HepG2 (cell line): ENCODE measurements at regions not wholly inside any gene's neighbourhood (a gene's known extent, or its start where the extent isn't known, plus 50 kb on each side); places are given as distances from the start of the nearest gene placed in this dataset.

Source experiments
- ATAC-seq: fragments of 200-7000 bp; cut with Tn5 transposase; 3 replicates; pipeline ENCODE4 v1.9.1; 2020; ENCODE audit warnings: mild to moderate bottlenecking, moderate library complexity
- BruUV-seq: library from RNA; stranded (reverse); fragments of 400-500 nt; replicated peaks from 2 replicates; lab custom pipeline; 2021; lab: Mats Ljungman, UMichigan
- CTCF ChIA-PET: fragments of 300-600 bp; formaldehyde crosslinking; extraction: SDS; loops from one replicate; lab custom pipeline; 2021; ENCODE audit warnings: low total read pairs, inconsistent platforms, low intra/inter-chr PET ratio; lab: Yijun Ruan, JAX
- POLR2A ChIA-PET: fragments of 350-600 bp; sonication (Branson Sonifier 250); formaldehyde crosslinking; loops from one replicate; lab custom pipeline; 2020; ENCODE audit warnings: antibody characterized with exemption, inconsistent platforms; lab: Yijun Ruan, JAX
- DNase-seq: peaks from one replicate; pipeline ENCODE4 v3.0.0-alpha.2; 2015; ENCODE audit warnings: low spot score
- FAIRE-seq: peaks from 3 replicates; lab custom pipeline; 2011; peaks lifted over from hg19 to GRCh38; lab: Jason Lieb, UNC
- H2AFZ ChIP-seq: one replicate; pipeline ENCODE4 v1.6.1; 2011; ENCODE audit warnings: low read length, inconsistent platforms
- H3K27ac ChIP-seq: fragments of 300-600 bp; 3 replicates; pipeline ENCODE4 v1.8.0; 2011; ENCODE audit warnings: mixed run types, mild to moderate bottlenecking, mixed read lengths, low read length, inconsistent platforms; ENCODE audit not compliant: insufficient read depth; ENCODE audit errors: extremely low read length
- H3K27me3 ChIP-seq, 2 experiments: fragments of 200-600 bp in 1 of 2; 2 replicates in 1 of 2; 3 replicates in 1 of 2; pipeline versions ENCODE4 v1.6.0 to v1.8.0; 2011; ENCODE audit warnings: low read length in 2 of 2, mild to moderate bottlenecking in 2 of 2, moderate library complexity in 2 of 2, inconsistent platforms in 1 of 2; ENCODE audit not compliant: insufficient read depth in 2 of 2, control insufficient read depth in 1 of 2
- H3K36me3 ChIP-seq, 2 experiments: fragments of 200-600 bp in 1 of 2; replicated peaks in 1 of 2; 2 replicates in 1 of 2; 3 replicates in 1 of 2; pipeline versions ENCODE4 v1.5.1 to v1.8.0; 2011; ENCODE audit warnings: low read length in 2 of 2, inconsistent platforms in 1 of 2; ENCODE audit not compliant: insufficient read depth in 2 of 2, control insufficient read depth in 1 of 2
- H3K4me1 ChIP-seq: 2 replicates; pipeline ENCODE4 v1.5.1; 2012; ENCODE audit warnings: low read length, inconsistent platforms; ENCODE audit not compliant: insufficient read depth
- H3K4me2 ChIP-seq: 2 replicates; pipeline ENCODE4 v1.6.0; 2011; ENCODE audit warnings: low read depth, low read length, inconsistent platforms
- H3K4me3 ChIP-seq, 3 experiments: fragments of 200-600 bp in 1 of 3; sonication (generic), shearing (Covaris generic) in 1 of 3; replicated peaks in 1 of 3; 2 replicates each; pipeline ENCODE4 v1.5.1; 2011 to 2016; ENCODE audit warnings: low read length in 3 of 3, inconsistent platforms in 2 of 3, low read depth in 2 of 3, mild to moderate bottlenecking in 2 of 3, control low read depth in 1 of 3, mixed read lengths in 1 of 3; ENCODE audit not compliant: insufficient read depth in 1 of 3
- H3K79me2 ChIP-seq: one replicate; pipeline ENCODE4 v1.6.1; 2011; ENCODE audit warnings: low read length, inconsistent platforms; ENCODE audit not compliant: insufficient read depth
- H3K9ac ChIP-seq: 2 replicates; pipeline ENCODE4 v1.6.0; 2011; ENCODE audit warnings: mild to moderate bottlenecking, low read depth, low read length, inconsistent platforms; ENCODE audit not compliant: insufficient read depth
- H3K9me3 ChIP-seq: 2 replicates; pipeline ENCODE4 v1.5.1; 2012; ENCODE audit warnings: mild to moderate bottlenecking, low read length
- H4K20me1 ChIP-seq: 2 replicates; pipeline ENCODE4 v1.6.0; 2011; ENCODE audit warnings: inconsistent platforms, mild to moderate bottlenecking, low read length, moderate library complexity; ENCODE audit not compliant: insufficient read depth
- CBX1 ChIP-seq: IDR thresholded peaks from one replicate; pipeline ENCODE4 v1.6.1; 2016; ENCODE audit warnings: antibody characterized with exemption, low read depth
- FOSL2 ChIP-seq: sonication (generic); formaldehyde crosslinking; IDR thresholded peaks from 2 replicates; pipeline ENCODE4 v1.4.0; 2020; ENCODE audit warnings: missing genetic modification reagents
- KAT2B ChIP-seq: fragments of 150-350 bp; IDR thresholded peaks from 2 replicates; pipeline ENCODE4 v1.6.1; 2014; ENCODE audit warnings: low read depth, low read length, borderline replicate concordance
- MAFF ChIP-seq: IDR thresholded peaks from 2 replicates; pipeline ENCODE4 v1.6.1; 2011; ENCODE audit warnings: low read depth, low read length, improper control_type of control experiment
- PRPF4 ChIP-seq: fragments of 200-400 bp; formaldehyde crosslinking; IDR thresholded peaks from 2 replicates; pipeline ENCODE4 v1.6.1; 2016; ENCODE audit warnings: low read length, low read depth; ENCODE audit not compliant: poor library complexity, severe bottlenecking
- RAD21 ChIP-seq: fragments of 450-650 bp; formaldehyde crosslinking; IDR thresholded peaks from 2 replicates; pipeline ENCODE4 v1.5.0; 2020; ENCODE audit warnings: mild to moderate bottlenecking
- REXO4 ChIP-seq: sonication (generic); formaldehyde crosslinking; IDR thresholded peaks from 2 replicates; pipeline ENCODE4 v1.8.0; 2022; ENCODE audit warnings: missing genetic modification reagents, mild to moderate bottlenecking, borderline replicate concordance
- TBP ChIP-seq: sonication (generic); formaldehyde crosslinking; IDR thresholded peaks from 2 replicates; pipeline ENCODE4 v1.5.0; 2020; ENCODE audit warnings: missing genetic modification reagents
- USF2 ChIP-seq, 2 experiments: sonication (generic) in 1 of 2; formaldehyde crosslinking in 1 of 2; IDR thresholded peaks; 2 replicates each; pipeline versions ENCODE4 v1.5.1 to v1.6.1; 2011 to 2020; ENCODE audit warnings: borderline replicate concordance in 1 of 2, low read depth in 1 of 2, low read length in 1 of 2, mild to moderate bottlenecking in 1 of 2, missing genetic modification reagents in 1 of 2, moderate library complexity in 1 of 2
- ZFY ChIP-seq: sonication (generic); formaldehyde crosslinking; IDR thresholded peaks from 2 replicates; pipeline ENCODE4 v1.4.0; 2020; ENCODE audit warnings: missing genetic modification reagents
- ZNF501 ChIP-seq: sonication (generic); formaldehyde crosslinking; IDR thresholded peaks from 2 replicates; pipeline ENCODE4 v1.5.1; 2020; ENCODE audit warnings: mild to moderate bottlenecking, moderate library complexity, missing genetic modification reagents
- ZNF543 ChIP-seq: sonication (generic); formaldehyde crosslinking; IDR thresholded peaks from 2 replicates; pipeline ENCODE4 v1.4.0; 2020; ENCODE audit warnings: mild to moderate bottlenecking, missing genetic modification reagents
- ZNF552 ChIP-seq: sonication (generic); formaldehyde crosslinking; IDR thresholded peaks from 2 replicates; pipeline ENCODE4 v1.9.0; 2022; ENCODE audit warnings: missing genetic modification reagents, mild to moderate bottlenecking, borderline replicate concordance
- ZNF652 ChIP-seq: IDR thresholded peaks from 2 replicates; pipeline ENCODE4 v1.6.1; 2016; ENCODE audit warnings: low read depth, borderline replicate concordance
- ZNF879 ChIP-seq: sonication (generic); formaldehyde crosslinking; IDR thresholded peaks from 2 replicates; pipeline ENCODE4 v1.8.1; 2023; ENCODE audit warnings: missing genetic modification reagents
- ZSCAN21 ChIP-seq: sonication (generic); formaldehyde crosslinking; IDR thresholded peaks from 2 replicates; pipeline ENCODE4 v1.8.0; 2022; ENCODE audit warnings: mild to moderate bottlenecking, missing genetic modification reagents, moderate library complexity, borderline replicate concordance
- WGBS: methylation state at CpG from one replicate; pipeline ENCODE4 v1.1.6; 2017; ENCODE audit warnings: low lambda C conversion rate; 5-methylcytosine and 5-hydroxymethylcytosine counted together
- in situ Hi-C: cut with HindIII; loops from 2 replicates; pipeline ENCODE4 v1.10.0; 2017; ENCODE audit warnings: low pct_unique_long_range_greater_than_20kb; ENCODE audit not compliant: extremely low pct_ligation_motif_present
- intact Hi-C: fragments of 100-400 bp; cut with micrococcal nuclease; formaldehyde crosslinking; loops from one replicate; pipeline ENCODE4 v1.10.0; 2022; ENCODE audit not compliant: unreplicated experiment

GRCh38 chr1:119279456-119280381 lies 88.9 kb upstream of the HAO2 start:
- ATAC-seq = peak; percentile 54
- 38% methylated on average over 8 of the region's 8 CpGs for WGBS
- no peaks in the 10 kb centered on the region for H3K79me2 ChIP-seq
- H3K4me3 ChIP-seq = no peak overlapping the region
- H3K27ac ChIP-seq = no peak overlapping the region
- no peaks in the 10 kb centered on the region for H3K27me3 ChIP-seq
- no peaks in the 10 kb centered on the region for H3K4me1 ChIP-seq
- ChIA-PET POLR2A (no interaction called here), CTCF (no interaction called here)
- H3K9me3 ChIP-seq = no peaks in the 10 kb centered on the region
- DNase-seq = peak; percentile 29
- no peaks in the 10 kb centered on the region for H3K36me3 ChIP-seq
- no peaks in the 10 kb centered on the region for H4K20me1 ChIP-seq
- intact Hi-C loops (loop anchor here (5.0 kb wide), 1 partner anchor 1127 kb away; no protein-coding TSS in a partner anchor), in situ Hi-C loops (no loop called here)
- FAIRE-seq = no peak
- H2AFZ ChIP-seq = no peak overlapping the region
- H3K9ac ChIP-seq = no peak overlapping the region
- BruUV-seq = no TSS peak
- H3K4me2 ChIP-seq = no peak overlapping the region
- TF ChIP-seq FOSL2 (CRISPR knock-in tag) (peak; percentile 55; the same call in 1 of the 2 replicates), ZNF543 (CRISPR knock-in tag) (no peak), ZSCAN21 (CRISPR knock-in tag) (no peak)

- H3K27ac ChIP-seq = no peak overlapping the region
- intact Hi-C loops (no loop called here), in situ Hi-C loops (loop anchor here (5.0 kb wide), 2 partner anchors 42 to 82 kb away; partner anchors contain the start of gene HAO2)
- ChIA-PET CTCF (interaction anchor here (1.2 to 2.8 kb wide), 2 partner anchors 10 to 82 kb away, joined by 4 to 80 read pairs; partner anchors contain the start of gene HAO2), POLR2A (no interaction called here)
- no peak for FAIRE-seq
- no peak for DNase-seq
- H4K20me1 ChIP-seq = no peaks in the 10 kb centered on the region
- BruUV-seq = no TSS peak
- no peak overlapping the region for H2AFZ ChIP-seq
- H3K4me3 ChIP-seq = no peak overlapping the region
- no peaks in the 10 kb centered on the region for H3K27me3 ChIP-seq
- H3K36me3 ChIP-seq = no peaks in the 10 kb centered on the region
- no peaks in the 10 kb centered on the region for H3K9me3 ChIP-seq
- H3K9ac ChIP-seq = no peak overlapping the region
- H3K79me2 ChIP-seq = no peaks in the 10 kb centered on the region
- H3K4me2 ChIP-seq = no peak overlapping the region
- no peak for ATAC-seq
- H3K4me1 ChIP-seq = peaks cover 20% of the 10 kb centered on the region
- WGBS = 37% methylated on average over 2 of the region's 2 CpGs
- TF ChIP-seq MAFF = peak; percentile 86
- no peak for TF ChIP-seq CBX1
- no peak for TF ChIP-seq ZNF879 (CRISPR knock-in tag)
- no peak for TF ChIP-seq ZNF501
- no peak for TF ChIP-seq REXO4 (CRISPR knock-in tag)
- no peak for TF ChIP-seq KAT2B
- no peak for TF ChIP-seq RAD21
- no peak for TF ChIP-seq USF2 (IDR thresholded peaks at IDR 0.05; ENCODE audit: low read depth, low read length)
- TF ChIP-seq USF2 (CRISPR knock-in tag; IDR thresholded peaks at IDR 0.05; ENCODE audit: borderline replicate concordance) = no peak
- no peak for TF ChIP-seq ZNF652 (CRISPR knock-in tag)
- TF ChIP-seq ZFY (CRISPR knock-in tag) = no peak
- TF ChIP-seq TBP (CRISPR knock-in tag) = no peak
- no peak for TF ChIP-seq ZNF552 (CRISPR knock-in tag)
- no peak for TF ChIP-seq PRPF4
Measured at GRCh38 chr1:119285482-119285881, 83.1 kb upstream of the HAO2 start.
